Activated T-cell treated with anti-CD3 and anti-CD28 coated beads, Interleukin-2, amount 50 U/mL, for 72 hours (primary cell): ENCODE measurements at regions not wholly inside any gene's neighbourhood (a gene's known extent, or its start where the extent isn't known, plus 50 kb on each side); places are given as distances from the start of the nearest gene placed in this dataset.
"Not testable (repeated sequence)": the region's sequence is repeated elsewhere in the genome, so short reads cannot be mapped to it uniquely, and the experiment has no call there.

Experiments used
- ATAC-seq, 2 donors: fragments of 150-1000 bp; cut with Tn5 transposase; replicated peaks in 1 of 2; 2 replicates each; pipeline ENCODE4 v1.10.0; 2021; ENCODE audit warnings: moderate library complexity in 2 of 2, mild to moderate bottlenecking in 1 of 2
- DNase-seq, 2 donors: peaks; one replicate each; pipeline ENCODE4 v3.0.0; 2021 to 2022; ENCODE audit warnings: mixed read lengths in 1 of 2
- H3K27ac Mint-ChIP-seq: one replicate; pipeline ENCODE4 v1.8.0; 2022; ENCODE audit warnings: mild to moderate bottlenecking, moderate library complexity, mixed read lengths
- H3K27me3 Mint-ChIP-seq: one replicate; pipeline ENCODE4 v1.8.0; 2022; ENCODE audit warnings: low read depth, mixed read lengths
- H3K36me3 Mint-ChIP-seq, 2 donors: one replicate each; pipeline ENCODE4 v1.8.0; 2022; ENCODE audit warnings: mixed read lengths in 2 of 2, mild to moderate bottlenecking in 1 of 2; ENCODE audit not compliant: insufficient read depth in 2 of 2
- H3K4me1 Mint-ChIP-seq: one replicate; pipeline ENCODE4 v1.8.0; 2022; ENCODE audit warnings: low read depth, mixed read lengths
- H3K4me3 Mint-ChIP-seq, 2 donors: one replicate each; pipeline ENCODE4 v1.8.0; 2022; ENCODE audit warnings: mild to moderate bottlenecking in 2 of 2, mixed read lengths in 2 of 2, moderate library complexity in 2 of 2
- H3K9me3 Mint-ChIP-seq, 2 donors: one replicate each; pipeline ENCODE4 v1.8.0; 2022; ENCODE audit warnings: mixed read lengths in 2 of 2

DNA sequence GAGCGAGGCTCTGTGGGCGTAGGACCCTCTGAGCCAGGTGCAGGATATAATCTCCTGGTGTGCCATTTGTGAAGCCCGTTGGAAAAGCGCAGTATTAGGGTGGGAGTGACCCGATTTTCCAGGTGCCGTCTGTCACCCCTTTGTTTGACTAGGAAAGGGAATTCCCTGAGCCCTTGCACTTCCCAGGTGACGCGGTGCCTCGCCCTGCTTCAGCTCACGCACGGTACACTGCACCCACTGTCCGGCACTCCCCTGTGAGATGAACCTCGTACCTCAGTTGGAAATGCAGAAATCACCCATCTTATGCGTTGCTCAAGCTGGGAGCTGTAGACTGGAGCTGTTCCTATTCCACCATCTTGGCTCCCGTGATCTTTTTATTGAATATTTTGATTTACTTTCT lies 576.0 kb upstream of the CPEB2 start:
- not testable (repeated sequence) for DNase-seq, H3K9me3 Mint-ChIP-seq, H3K4me3 Mint-ChIP-seq, H3K36me3 Mint-ChIP-seq, H3K4me1 Mint-ChIP-seq, ATAC-seq, H3K27ac Mint-ChIP-seq, H3K27me3 Mint-ChIP-seq

DNA sequence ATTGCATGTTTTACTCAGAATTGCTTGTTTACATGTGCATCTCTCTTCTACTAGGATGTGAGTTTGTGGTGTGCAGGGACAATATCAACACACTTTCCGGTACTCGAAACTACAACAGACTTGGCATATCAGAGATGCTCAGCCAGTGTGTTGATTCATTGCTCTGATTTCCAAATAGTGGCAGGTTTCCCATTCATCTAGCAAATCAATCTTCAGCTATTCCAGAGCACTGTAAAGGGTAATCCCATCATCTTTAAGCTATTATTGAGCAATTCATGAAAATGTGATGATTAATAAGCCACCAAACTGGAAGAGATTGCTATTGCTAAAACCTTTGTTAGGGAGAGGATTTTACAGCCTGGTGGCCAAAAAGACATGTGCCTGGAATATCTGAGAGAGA lies 574.2 kb upstream of the CPEB2 start:
- H3K36me3 Mint-ChIP-seq, result no peaks in the 10 kb centered on the region
- H3K9me3 Mint-ChIP-seq, result peaks cover 3 to 4% of the 10 kb centered on the region in 2 donors
- H3K27ac Mint-ChIP-seq, result no peak overlapping the region
- H3K4me3 Mint-ChIP-seq, result no peak overlapping the region
- H3K4me1 Mint-ChIP-seq, result no peaks in the 10 kb centered on the region
- DNase-seq (no peak), ATAC-seq (no peak)
- H3K27me3 Mint-ChIP-seq, result no peaks in the 10 kb centered on the region

DNA sequence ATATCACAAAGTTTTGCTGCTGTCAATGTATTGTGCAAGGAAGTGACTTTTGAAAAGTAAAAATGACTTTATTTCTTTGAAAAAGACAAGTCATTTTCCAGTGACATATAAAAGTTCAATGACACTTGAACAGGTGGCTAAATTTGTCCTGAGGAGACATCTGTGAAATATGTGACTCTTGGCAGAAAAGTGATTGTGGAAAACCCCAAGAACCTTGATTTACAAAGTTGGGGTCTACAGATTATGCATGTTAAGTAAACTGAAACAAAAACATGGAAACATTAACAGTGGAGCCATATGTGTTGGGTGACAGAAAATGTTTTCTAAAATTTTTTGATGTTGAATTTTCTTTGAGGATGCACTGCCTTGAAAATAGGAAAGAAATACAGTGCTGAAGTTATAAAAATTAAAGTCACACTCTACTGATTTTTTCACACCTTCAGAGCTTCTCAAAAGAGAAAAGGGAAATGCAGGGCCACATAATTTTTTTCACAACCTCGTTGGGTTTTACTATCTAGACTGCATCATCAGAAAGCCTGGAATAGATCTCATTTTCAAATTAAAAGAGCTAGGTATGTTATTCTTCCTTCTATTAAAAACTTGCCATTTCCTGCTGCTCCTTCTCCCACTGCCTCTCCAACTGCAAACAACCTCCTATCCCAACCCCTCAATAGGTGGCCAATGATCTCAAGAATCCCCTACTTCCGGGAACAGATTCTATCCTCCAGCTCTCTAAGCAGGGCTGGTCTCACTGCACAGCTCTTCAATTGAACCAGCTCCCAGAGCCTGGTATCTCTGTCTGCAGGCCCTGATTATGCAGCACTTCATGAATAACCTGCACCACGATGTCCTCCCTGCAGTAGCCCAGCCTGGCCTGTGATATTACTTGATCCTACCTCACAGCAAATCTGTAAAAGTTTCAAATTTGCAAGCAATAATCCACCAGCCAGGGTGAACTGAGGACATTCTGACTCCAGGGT lies 570.8 kb upstream of the CPEB2 start:
- ATAC-seq (no peak), DNase-seq (no peak)
- H3K27ac Mint-ChIP-seq, result no peak overlapping the region
- H3K9me3 Mint-ChIP-seq, result peaks cover 2% of the 10 kb centered on the region in 2 donors
- no peaks in the 10 kb centered on the region for H3K27me3 Mint-ChIP-seq
- H3K36me3 Mint-ChIP-seq, result no peaks in the 10 kb centered on the region
- no peak overlapping the region for H3K4me3 Mint-ChIP-seq
- H3K4me1 Mint-ChIP-seq, result no peaks in the 10 kb centered on the region

DNA sequence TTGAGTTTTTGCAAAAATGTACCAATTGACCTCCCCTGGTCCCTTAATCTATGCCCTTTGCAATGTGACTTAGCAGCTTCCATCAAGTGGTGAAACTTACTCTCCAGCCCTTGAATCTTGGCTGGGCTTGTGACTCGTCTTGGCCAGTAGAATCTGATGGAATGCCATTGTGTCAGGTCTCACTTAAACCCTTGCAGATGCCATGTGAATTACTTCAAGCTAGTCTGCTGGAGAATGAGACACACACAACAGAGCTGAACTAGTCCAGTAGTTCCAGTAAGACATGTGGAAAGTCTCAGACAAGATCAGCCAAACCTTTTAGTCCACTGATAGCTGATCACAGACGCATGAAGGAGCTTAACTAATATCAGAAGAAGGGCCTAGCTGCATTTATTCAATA lies 567.8 kb upstream of the CPEB2 start:
- no peaks in the 10 kb centered on the region for H3K27me3 Mint-ChIP-seq
- H3K36me3 Mint-ChIP-seq, result no peaks in the 10 kb centered on the region
- no peak for ATAC-seq
- H3K4me1 Mint-ChIP-seq, result no peaks in the 10 kb centered on the region
- H3K4me3 Mint-ChIP-seq, result no peak overlapping the region
- no peak overlapping the region for H3K27ac Mint-ChIP-seq
- H3K9me3 Mint-ChIP-seq, result peaks cover 0 to 2% of the 10 kb centered on the region in 2 donors
- DNase-seq, result no peak

DNA sequence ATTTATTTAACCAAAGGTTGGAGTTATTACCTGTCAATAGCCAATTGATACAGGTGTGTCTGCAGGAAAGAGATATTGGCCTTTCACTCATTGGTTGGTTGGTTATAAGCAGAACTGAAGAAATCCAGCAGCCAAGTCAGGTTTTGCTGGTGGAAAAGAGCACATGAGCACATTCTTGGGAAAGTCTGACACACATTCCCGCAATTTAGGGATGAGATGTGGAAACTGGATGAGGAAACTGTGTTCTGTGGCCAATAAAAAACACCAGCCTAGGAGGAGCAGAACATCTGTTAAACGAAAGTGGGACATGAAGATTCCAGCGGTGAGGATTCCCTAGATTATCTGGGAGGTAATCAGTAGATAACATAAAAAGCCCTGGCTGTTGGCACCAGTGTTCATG lies 567.4 kb upstream of the CPEB2 start:
- no peaks in the 10 kb centered on the region for H3K4me1 Mint-ChIP-seq
- DNase-seq (no peak), ATAC-seq (no peak)
- peaks cover 0 to 2% of the 10 kb centered on the region in 2 donors for H3K9me3 Mint-ChIP-seq
- H3K27ac Mint-ChIP-seq, result no peak overlapping the region
- H3K27me3 Mint-ChIP-seq, result no peaks in the 10 kb centered on the region
- no peak overlapping the region for H3K4me3 Mint-ChIP-seq
- no peaks in the 10 kb centered on the region for H3K36me3 Mint-ChIP-seq

DNA sequence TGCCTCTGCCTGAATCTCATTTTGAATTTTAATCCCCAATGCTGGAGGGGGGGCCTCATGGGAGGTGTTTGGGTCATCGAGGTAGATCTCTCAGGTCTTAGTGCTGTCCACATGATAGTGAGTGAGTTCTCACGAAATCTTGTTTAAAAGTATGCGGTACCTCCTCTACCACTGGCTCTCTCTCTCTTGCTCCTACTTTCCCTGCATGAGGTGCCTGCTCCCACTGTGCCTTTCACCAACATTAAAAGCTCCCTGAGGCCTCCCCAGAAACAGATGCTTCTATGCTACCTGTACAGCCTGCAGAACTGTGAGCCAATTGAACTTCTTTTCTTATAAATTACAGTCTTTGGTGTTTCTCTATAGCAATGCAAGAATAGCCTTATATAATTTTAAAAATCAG lies 560.7 kb upstream of the CPEB2 start:
- Mint-ChIP-seq H3K4me1 (no peaks in the 10 kb centered on the region), H3K4me3 (no peak overlapping the region), H3K9me3 (peaks cover 6 to 9% of the 10 kb centered on the region in 2 donors), H3K27ac (no peak overlapping the region), H3K27me3 (no peaks in the 10 kb centered on the region), H3K36me3 (no peaks in the 10 kb centered on the region)
- ATAC-seq, result no peak
- DNase-seq, result no peak

DNA sequence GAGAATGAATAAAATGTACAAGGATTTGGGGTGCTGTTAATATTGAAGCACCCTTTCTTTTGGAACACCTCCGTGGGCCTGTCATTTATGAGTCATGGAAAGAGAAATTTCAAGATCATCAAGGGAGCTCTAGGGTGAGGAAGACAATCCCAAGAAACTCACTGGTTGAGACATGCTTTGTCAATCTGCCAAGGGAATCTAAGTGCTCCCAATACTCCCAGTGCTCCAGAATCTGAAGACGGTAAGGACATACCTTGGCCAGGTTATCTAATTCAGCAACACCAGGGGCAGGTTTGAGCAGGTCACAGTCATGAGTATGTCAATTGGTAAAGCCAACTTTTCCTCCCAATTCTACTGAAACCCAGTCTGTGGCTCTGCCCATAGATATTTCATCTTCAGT lies 556.4 kb upstream of the CPEB2 start:
- ATAC-seq, result no peak
- H3K27ac Mint-ChIP-seq, result no peak overlapping the region
- DNase-seq, result no peak
- H3K9me3 Mint-ChIP-seq, result peaks cover 4 to 9% of the 10 kb centered on the region in 2 donors
- no peak overlapping the region for H3K4me3 Mint-ChIP-seq
- no peaks in the 10 kb centered on the region for H3K4me1 Mint-ChIP-seq
- no peaks in the 10 kb centered on the region for H3K27me3 Mint-ChIP-seq
- no peaks in the 10 kb centered on the region for H3K36me3 Mint-ChIP-seq

DNA sequence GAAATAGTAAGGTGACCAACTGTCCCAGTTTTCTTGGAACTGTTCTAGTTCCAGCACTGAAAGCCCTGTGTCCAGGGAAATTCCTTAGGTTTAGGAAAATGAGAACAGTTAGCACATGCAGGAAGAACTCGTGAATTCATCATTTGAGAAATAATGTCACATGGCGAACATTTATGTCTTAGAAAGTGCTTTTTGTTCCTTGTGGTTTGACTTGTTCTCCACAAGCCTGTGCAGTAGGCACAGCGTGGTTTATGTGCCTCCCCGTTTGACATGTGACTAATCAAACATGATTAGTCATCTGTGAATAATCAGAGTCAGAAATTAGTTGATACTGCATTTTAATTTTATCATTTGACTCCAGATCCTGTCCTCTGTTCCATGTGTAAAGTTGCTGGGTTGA lies 556.0 kb upstream of the CPEB2 start:
- no peaks in the 10 kb centered on the region for H3K36me3 Mint-ChIP-seq
- no peak overlapping the region for H3K4me3 Mint-ChIP-seq
- no peak for ATAC-seq

DNA sequence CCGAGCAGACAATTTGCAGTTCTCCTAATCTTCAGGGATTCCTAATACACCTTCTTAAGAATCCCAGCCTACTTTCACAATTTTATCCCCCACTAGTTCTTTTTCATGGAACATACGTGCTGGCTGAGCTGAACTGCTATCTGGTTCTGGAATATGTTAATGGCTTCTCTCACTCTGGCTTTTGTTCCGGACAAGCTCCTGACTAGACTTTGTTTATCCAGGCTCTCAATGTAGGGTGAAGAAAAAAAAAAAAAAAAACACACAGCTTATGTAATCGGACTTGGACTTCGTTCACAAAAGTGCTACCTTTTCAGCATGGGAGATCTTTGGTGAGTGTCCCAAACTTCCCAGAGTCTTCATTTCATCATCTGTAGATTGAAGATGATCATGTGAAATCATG lies 555.4 kb upstream of the CPEB2 start:
- Mint-ChIP-seq H3K9me3 (peaks cover 4 to 9% of the 10 kb centered on the region in 2 donors), H3K4me3 (no peak overlapping the region), H3K27me3 (no peaks in the 10 kb centered on the region), H3K27ac (no peak overlapping the region), H3K36me3 (no peaks in the 10 kb centered on the region), H3K4me1 (no peaks in the 10 kb centered on the region)
- DNase-seq (no peak), ATAC-seq (no peak)

More for the DNA sequence above, 556.0 kb upstream of the CPEB2 start:
- H3K9me3 Mint-ChIP-seq, result peaks cover 4 to 9% of the 10 kb centered on the region in 2 donors
- H3K4me1 Mint-ChIP-seq, result no peaks in the 10 kb centered on the region
- H3K27ac Mint-ChIP-seq, result no peak overlapping the region
- no peak for DNase-seq
- H3K27me3 Mint-ChIP-seq, result no peaks in the 10 kb centered on the region

DNA sequence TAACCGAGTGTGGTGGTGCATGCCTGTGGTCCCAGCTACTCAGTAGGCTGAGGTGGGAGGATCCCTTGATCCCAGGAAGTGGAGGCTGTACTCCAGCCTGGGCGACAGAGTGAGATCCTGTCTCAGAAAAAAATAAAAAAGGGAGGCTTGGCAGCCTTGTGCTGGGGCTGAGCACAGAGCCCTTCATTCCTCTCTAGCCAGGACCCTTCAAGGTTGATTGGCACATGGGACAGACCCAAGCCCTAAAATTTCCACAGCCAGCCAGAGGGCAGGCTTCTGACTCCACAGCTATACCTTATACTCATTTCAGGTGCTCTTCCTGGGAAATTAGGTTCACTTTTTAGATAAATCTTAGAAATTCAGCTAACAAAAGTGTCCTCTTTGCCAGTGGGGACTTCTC lies 553.0 kb upstream of the CPEB2 start:
- no peak overlapping the region for H3K27ac Mint-ChIP-seq
- H3K9me3 Mint-ChIP-seq, result peaks cover 4% of the 10 kb centered on the region in 2 donors
- no peak overlapping the region for H3K4me3 Mint-ChIP-seq
- no peaks in the 10 kb centered on the region for H3K27me3 Mint-ChIP-seq
- no peaks in the 10 kb centered on the region for H3K36me3 Mint-ChIP-seq
- H3K4me1 Mint-ChIP-seq, result no peaks in the 10 kb centered on the region
- no peak for ATAC-seq
- no peak for DNase-seq

DNA sequence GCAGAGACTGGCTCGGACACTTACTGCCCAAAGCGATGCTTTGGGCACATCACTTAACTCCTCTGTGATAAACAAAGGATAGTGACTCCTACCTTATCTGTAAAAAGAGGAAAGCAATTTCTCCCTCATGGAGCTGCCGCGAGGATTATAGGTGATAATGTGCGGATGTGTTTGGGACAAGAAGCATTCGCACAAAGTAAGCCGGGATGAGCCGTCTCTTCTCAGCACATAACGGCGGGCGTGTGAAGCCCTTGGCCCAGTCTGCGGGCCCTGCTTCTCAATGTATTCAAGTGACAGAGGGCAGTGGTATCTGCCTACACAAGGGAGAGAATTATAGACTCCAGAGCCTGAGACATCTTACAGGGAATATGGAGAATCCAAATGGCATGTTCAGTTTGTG lies 550.3 kb upstream of the CPEB2 start:
- no peaks in the 10 kb centered on the region for H3K36me3 Mint-ChIP-seq
- H3K4me1 Mint-ChIP-seq, result no peaks in the 10 kb centered on the region
- ATAC-seq, result no peak
- DNase-seq, result no peak
- no peak overlapping the region for H3K27ac Mint-ChIP-seq
- no peaks in the 10 kb centered on the region for H3K27me3 Mint-ChIP-seq
- H3K4me3 Mint-ChIP-seq, result no peak overlapping the region
- H3K9me3 Mint-ChIP-seq, result no peaks in the 10 kb centered on the region

DNA sequence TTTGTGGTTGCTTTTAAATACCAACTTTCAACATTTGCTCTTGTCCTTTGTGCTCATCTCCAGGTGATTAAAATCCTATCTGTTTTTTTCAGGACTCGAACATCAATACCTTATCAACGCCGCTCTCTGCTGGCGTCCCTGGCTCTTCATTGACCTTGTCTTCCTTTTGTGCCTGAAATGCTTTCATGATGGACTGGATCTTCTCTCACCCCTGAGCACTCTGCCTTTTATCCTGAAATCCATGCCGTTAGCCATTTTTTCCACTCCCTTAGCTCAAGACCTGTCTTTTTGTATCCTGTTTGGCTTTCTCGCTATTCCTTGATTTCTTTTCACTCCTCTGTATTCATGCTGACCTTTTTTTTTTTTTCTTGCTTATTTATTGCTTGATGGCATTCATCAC lies 549.5 kb upstream of the CPEB2 start:
- Mint-ChIP-seq H3K36me3 (no peaks in the 10 kb centered on the region), H3K4me3 (no peak overlapping the region), H3K27ac (no peak overlapping the region), H3K27me3 (no peaks in the 10 kb centered on the region), H3K9me3 (no peaks in the 10 kb centered on the region), H3K4me1 (no peaks in the 10 kb centered on the region)
- ATAC-seq (no peak), DNase-seq (no peak)

DNA sequence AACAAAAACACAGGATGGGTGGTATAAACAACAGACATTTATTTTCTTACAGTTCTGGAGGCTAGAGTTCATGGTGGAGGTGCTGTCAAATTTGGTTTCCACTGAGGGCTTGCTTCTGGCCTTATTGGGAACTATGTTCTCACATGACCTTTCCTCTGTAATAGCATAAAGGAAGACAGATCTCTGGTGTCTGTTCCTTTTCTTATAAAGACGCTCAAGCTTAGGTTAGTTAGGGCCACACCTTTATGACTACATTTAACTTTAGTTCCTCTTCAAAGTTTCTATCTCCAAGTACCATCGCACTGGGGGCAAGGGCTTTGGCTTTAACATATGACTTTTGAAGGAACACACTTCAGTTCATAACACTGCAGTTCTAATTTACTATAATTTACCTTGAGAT lies 543.8 kb upstream of the CPEB2 start:
- Mint-ChIP-seq H3K36me3 (no peaks in the 10 kb centered on the region), H3K4me3 (no peak overlapping the region), H3K4me1 (no peaks in the 10 kb centered on the region), H3K27ac (no peak overlapping the region), H3K9me3 (no peaks in the 10 kb centered on the region), H3K27me3 (no peaks in the 10 kb centered on the region)
- ATAC-seq (no peak), DNase-seq (no peak)

DNA sequence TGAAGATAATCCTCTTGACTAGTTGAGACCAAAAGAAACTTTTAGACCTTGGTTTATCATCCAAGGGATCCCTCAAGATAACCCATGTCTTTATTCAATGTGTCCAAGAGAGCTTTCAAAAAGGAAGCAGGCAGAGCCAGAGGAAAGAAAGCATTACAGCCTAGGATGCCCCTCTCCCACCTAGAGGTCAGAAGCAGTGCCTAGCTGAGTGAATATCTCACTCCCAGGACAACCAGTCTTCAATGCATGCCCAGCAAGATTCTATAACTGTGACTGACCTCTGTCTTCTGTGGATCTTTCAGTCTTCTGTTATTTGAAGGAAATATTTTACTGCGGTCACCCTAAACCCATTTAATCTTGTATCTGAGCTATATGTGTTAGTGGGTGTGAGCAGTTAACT lies 537.2 kb upstream of the CPEB2 start:
- Mint-ChIP-seq H3K36me3 (no peaks in the 10 kb centered on the region), H3K9me3 (no peaks in the 10 kb centered on the region), H3K4me1 (no peaks in the 10 kb centered on the region), H3K4me3 (no peak overlapping the region), H3K27me3 (no peaks in the 10 kb centered on the region), H3K27ac (no peak overlapping the region)
- ATAC-seq (no peak), DNase-seq (no peak)
